ENCODE measurements at regions not wholly inside any gene's neighbourhood (a gene's known extent, or its start where the extent isn't known, plus 50 kb on each side); places are given as distances from the start of the nearest gene placed in this dataset.

DNA sequence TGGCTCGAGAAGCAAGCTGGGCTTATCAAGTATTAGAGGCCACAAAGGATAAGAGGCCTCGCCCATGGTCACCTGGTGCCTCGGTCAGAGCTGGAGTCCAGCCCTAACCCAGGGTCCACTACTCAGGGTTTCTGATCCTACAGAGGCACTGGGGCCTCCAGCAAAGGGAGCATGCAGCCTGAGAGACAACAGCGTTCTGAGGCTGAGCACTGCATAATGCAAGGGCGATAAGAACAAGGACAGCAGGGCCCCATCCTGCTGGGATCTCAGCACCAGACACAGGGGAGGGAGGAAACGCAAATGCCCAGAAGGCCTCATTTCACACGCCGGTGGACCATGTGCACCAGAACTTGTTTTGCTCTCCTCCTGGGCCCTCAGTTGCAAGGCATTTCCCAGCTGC is 63.0 kb downstream of the C5orf15 start:
- Histone ChIP-seq H3K79me2 (ENCODE audit: control insufficient read depth, insufficient read depth, low read length) (no peaks in the 10 kb centered on the region), H3K27me3 (replicated peaks in 1 of 2; ENCODE audit: control insufficient read depth in 2 of 2, insufficient read depth in 2 of 2, low read length in 1 of 2) (no peaks in the 10 kb centered on the region; a peak in 2 of 4 replicates), H3K36me3 (ENCODE audit: control insufficient read depth in 2 of 2, insufficient read depth in 2 of 2, low read length in 1 of 2) (no peaks in the 10 kb centered on the region), H3K4me2 (ENCODE audit: control insufficient read depth, insufficient read depth) (no peak overlapping the region), H3K4me3 (no peak overlapping the region), H4K20me1 (ENCODE audit: control insufficient read depth, insufficient read depth) (no peaks in the 10 kb centered on the region), H3K4me1 (ENCODE audit: control insufficient read depth, insufficient read depth, low read length) (no peaks in the 10 kb centered on the region), H3K27ac (ENCODE audit: control insufficient read depth, insufficient read depth) (no peak overlapping the region), H3K9me3 (replicated peaks; ENCODE audit: control insufficient read depth, insufficient read depth, low read length) (no peaks in the 10 kb centered on the region), H3K9ac (ENCODE audit: control insufficient read depth, insufficient read depth, low read length) (no peak overlapping the region), H2AFZ (ENCODE audit: control insufficient read depth, low read depth, low read length) (no peak overlapping the region)
- CTCF ChIA-PET: interaction anchor here (0.8 to 1.8 kb wide), 9 partner anchors 11 to 482 kb away, joined by 3 to 8 read pairs (median 3); no protein-coding TSS in a partner anchor
- ATAC-seq: no peak
- RAD21 ChIA-PET (ENCODE audit: unreplicated experiment): interaction anchor here (2.0 kb wide), 1 partner anchor 64 kb away, joined by 8 read pairs; no protein-coding TSS in a partner anchor
- no TSS peak for BruUV-seq (replicated peaks)
- DNase-seq (ENCODE audit: low read depth, low spot score): no peak
- SMC1A ChIA-PET (ENCODE audit: uncharacterized antibody, unreplicated experiment): interaction anchor here (0.8 to 1.5 kb wide), 5 partner anchors 8 to 42 kb away, joined by 3 to 6 read pairs (median 4); no protein-coding TSS in a partner anchor
- intact Hi-C loops (cut with micrococcal nuclease; ENCODE audit: unreplicated experiment): no loop called here
- in situ Hi-C loops (cut with MboI): no loop called here
- POLR2A ChIA-PET: no interaction called here
- TF ChIP-seq TCF7 (IDR thresholded peaks at IDR 0.05; ENCODE audit: borderline replicate concordance) (no peak), POU2F2 (IDR thresholded peaks at IDR 0.05; ENCODE audit: borderline replicate concordance, low read depth, low read length) (no peak), TAF1 (IDR thresholded peaks at IDR 0.05; ENCODE audit: borderline replicate concordance, low read depth, low read length) (no peak), ZNF24 (IDR thresholded peaks at IDR 0.05) (no peak), ZNF274 (IDR thresholded peaks at IDR 0.05; ENCODE audit: insufficient read depth, insufficient read length) (no peak), SRF (IDR thresholded peaks at IDR 0.05; ENCODE audit: low read depth in 2 of 2, low read length in 2 of 2) (no peak), ZBTB33 (IDR thresholded peaks at IDR 0.05) (no peak)
- WGBS (ENCODE audit: insufficient coverage, insufficient replicate concordance, low lambda C conversion rate, missing lambda C conversion rate): 52% methylated on average over 8 of the region's 8 CpGs
- no peak for FAIRE-seq
